Activated B cell treated with CpG ODN at 0.5 μM for 24 hours (primary cell): ENCODE measurements at regions not wholly inside any gene's neighbourhood (a gene's known extent, or its start where the extent isn't known, plus 50 kb on each side); places are given as distances from the start of the nearest gene placed in this dataset.

Experiments used
- ATAC-seq: fragments of 200-7000 bp; cut with Tn5 transposase; one replicate; pipeline ENCODE4 v1.10.0; 2021; ENCODE audit warnings: low read depth, mild to moderate bottlenecking, moderate library complexity
- CTCF ChIA-PET: fragments of 350-600 bp; sonication (Branson Sonifier 250); formaldehyde crosslinking; loops from one replicate; lab custom pipeline; 2021; ENCODE audit warnings: antibody characterized with exemption; lab: Charles Lee
- POLR2A ChIA-PET: fragments of 350-600 bp; sonication (Branson Sonifier 250); formaldehyde crosslinking; loops from one replicate; lab custom pipeline; 2021; ENCODE audit warnings: antibody characterized with exemption; lab: Charles Lee
- DNase-seq: peaks from one replicate; pipeline ENCODE4 v3.0.0; 2022
- H3K27ac Mint-ChIP-seq: one replicate; pipeline ENCODE4 v1.8.0; 2020; ENCODE audit warnings: mixed read lengths
- H3K27me3 Mint-ChIP-seq: one replicate; pipeline ENCODE4 v1.8.0; 2021; ENCODE audit warnings: mixed read lengths
- H3K36me3 Mint-ChIP-seq: one replicate; pipeline ENCODE4 v1.8.0; 2021; ENCODE audit warnings: low read depth, mixed read lengths
- H3K4me1 Mint-ChIP-seq: one replicate; pipeline ENCODE4 v1.8.0; 2021; ENCODE audit warnings: mixed read lengths
- H3K4me3 Mint-ChIP-seq: one replicate; pipeline ENCODE4 v1.8.0; 2020; ENCODE audit warnings: mild to moderate bottlenecking, mixed read lengths
- H3K9me3 Mint-ChIP-seq: one replicate; pipeline ENCODE4 v1.8.0; 2020; ENCODE audit warnings: mixed read lengths
- CTCF ChIP-seq: fragments of 200-600 bp; IDR thresholded peaks from one replicate; pipeline ENCODE4 v1.8.0; 2022; ENCODE audit warnings: antibody characterized with exemption, mild to moderate bottlenecking
- intact Hi-C: fragments of 100-400 bp; cut with micrococcal nuclease; formaldehyde crosslinking; loops from one replicate; pipeline ENCODE4 v1.15.1; 2024

GRCh38 chr10:28965937-28966336, 288.6 kb downstream of the BAMBI start:
- no peaks in the 10 kb centered on the region for H3K27me3 Mint-ChIP-seq
- TF ChIP-seq CTCF: no peak
- H3K9me3 Mint-ChIP-seq: peaks cover 2% of the 10 kb centered on the region
- CTCF ChIA-PET: no interaction called here
- H3K27ac Mint-ChIP-seq: no peak overlapping the region
- ATAC-seq (no peak), DNase-seq (no peak)
- H3K4me3 Mint-ChIP-seq: no peak overlapping the region
- no peaks in the 10 kb centered on the region for H3K36me3 Mint-ChIP-seq
- POLR2A ChIA-PET: no interaction called here
- no peaks in the 10 kb centered on the region for H3K4me1 Mint-ChIP-seq
- intact Hi-C loops: no loop called here

- Mint-ChIP-seq H3K36me3 (no peaks in the 10 kb centered on the region), H3K9me3 (peaks cover 2% of the 10 kb centered on the region)
- POLR2A ChIA-PET: no interaction called here
Measured at GRCh38 chr10:28967031-28967430, 289.7 kb downstream of the BAMBI start.

GRCh38 chr10:28969413-28969812, 292.1 kb downstream of the BAMBI start:
- no peak for ATAC-seq
- intact Hi-C loops: no loop called here
- no peaks in the 10 kb centered on the region for H3K9me3 Mint-ChIP-seq
- H3K4me3 Mint-ChIP-seq: no peak overlapping the region
- no peak overlapping the region for H3K27ac Mint-ChIP-seq
- no peaks in the 10 kb centered on the region for H3K36me3 Mint-ChIP-seq
- POLR2A ChIA-PET: no interaction called here
- no peaks in the 10 kb centered on the region for H3K4me1 Mint-ChIP-seq
- TF ChIP-seq CTCF: no peak
- no peaks in the 10 kb centered on the region for H3K27me3 Mint-ChIP-seq
- CTCF ChIA-PET: no interaction called here
- no peak for DNase-seq

More at GRCh38 chr10:28967031-28967430, 289.7 kb downstream of the BAMBI start:
- Mint-ChIP-seq H3K4me1 (no peaks in the 10 kb centered on the region), H3K27me3 (no peaks in the 10 kb centered on the region), H3K4me3 (no peak overlapping the region), H3K27ac (no peak overlapping the region)
- no peak for ATAC-seq
- intact Hi-C loops: no loop called here
- TF ChIP-seq CTCF: no peak
- no peak for DNase-seq
- CTCF ChIA-PET: no interaction called here

GRCh38 chr10:28970231-28970630, 292.9 kb downstream of the BAMBI start:
- Mint-ChIP-seq H3K4me3 (no peak overlapping the region), H3K27ac (no peak overlapping the region), H3K9me3 (no peaks in the 10 kb centered on the region), H3K27me3 (no peaks in the 10 kb centered on the region), H3K36me3 (no peaks in the 10 kb centered on the region), H3K4me1 (no peaks in the 10 kb centered on the region)
- DNase-seq (no peak), ATAC-seq (no peak)
- CTCF ChIA-PET: no interaction called here
- TF ChIP-seq CTCF: no peak
- intact Hi-C loops: no loop called here
- POLR2A ChIA-PET: no interaction called here

GRCh38 chr10:28971255-28971654, 293.9 kb downstream of the BAMBI start:
- no peaks in the 10 kb centered on the region for H3K27me3 Mint-ChIP-seq
- ATAC-seq (no peak), DNase-seq (no peak)
- intact Hi-C loops: no loop called here
- H3K4me1 Mint-ChIP-seq: no peaks in the 10 kb centered on the region
- no peaks in the 10 kb centered on the region for H3K36me3 Mint-ChIP-seq
- CTCF ChIA-PET: no interaction called here
- H3K9me3 Mint-ChIP-seq: no peaks in the 10 kb centered on the region
- no peak overlapping the region for H3K4me3 Mint-ChIP-seq
- H3K27ac Mint-ChIP-seq: no peak overlapping the region
- POLR2A ChIA-PET: no interaction called here
- TF ChIP-seq CTCF: no peak
